Suppressor macrophage treated with lipopolysaccharide for 1 hour (primary cell): ENCODE measurements at regions not wholly inside any gene's neighbourhood (a gene's known extent, or its start where the extent isn't known, plus 50 kb on each side); places are given as distances from the start of the nearest gene placed in this dataset.

Source experiments
- DNase-seq, 3 donors: peaks; one replicate each; pipeline ENCODE4 v3.0.0-alpha.2; 2020 to 2022

DNA sequence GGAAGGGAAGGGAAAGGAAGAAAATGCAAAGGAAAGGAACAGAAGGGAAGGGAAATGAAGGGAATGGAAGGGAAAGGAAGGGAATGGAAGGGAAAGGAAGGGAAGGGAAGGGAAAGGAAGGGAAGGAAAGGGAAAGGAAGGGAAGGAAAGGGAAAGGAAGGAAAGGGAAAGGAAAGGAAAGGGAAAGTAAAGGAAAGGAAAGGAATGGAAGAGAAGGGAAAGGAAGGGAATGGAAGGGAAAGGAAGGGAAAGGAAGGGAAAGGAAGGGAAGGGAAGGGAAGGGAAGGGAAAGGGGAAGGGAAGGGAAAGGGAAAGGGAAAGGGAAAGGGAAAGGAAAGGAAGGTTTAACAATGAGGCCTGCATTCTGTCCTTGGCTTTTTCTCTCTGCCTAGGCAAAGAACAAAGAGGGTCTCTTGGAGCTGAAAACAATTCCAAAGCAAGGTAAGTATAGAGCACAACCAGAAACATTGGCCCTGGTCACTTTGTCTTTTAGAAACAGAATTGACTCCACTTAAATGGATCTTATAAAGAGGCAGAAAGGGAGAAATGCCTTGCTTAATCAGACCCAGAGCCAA lies 525.9 kb upstream of the TMPO start:
- DNase-seq, result no peak

DNA sequence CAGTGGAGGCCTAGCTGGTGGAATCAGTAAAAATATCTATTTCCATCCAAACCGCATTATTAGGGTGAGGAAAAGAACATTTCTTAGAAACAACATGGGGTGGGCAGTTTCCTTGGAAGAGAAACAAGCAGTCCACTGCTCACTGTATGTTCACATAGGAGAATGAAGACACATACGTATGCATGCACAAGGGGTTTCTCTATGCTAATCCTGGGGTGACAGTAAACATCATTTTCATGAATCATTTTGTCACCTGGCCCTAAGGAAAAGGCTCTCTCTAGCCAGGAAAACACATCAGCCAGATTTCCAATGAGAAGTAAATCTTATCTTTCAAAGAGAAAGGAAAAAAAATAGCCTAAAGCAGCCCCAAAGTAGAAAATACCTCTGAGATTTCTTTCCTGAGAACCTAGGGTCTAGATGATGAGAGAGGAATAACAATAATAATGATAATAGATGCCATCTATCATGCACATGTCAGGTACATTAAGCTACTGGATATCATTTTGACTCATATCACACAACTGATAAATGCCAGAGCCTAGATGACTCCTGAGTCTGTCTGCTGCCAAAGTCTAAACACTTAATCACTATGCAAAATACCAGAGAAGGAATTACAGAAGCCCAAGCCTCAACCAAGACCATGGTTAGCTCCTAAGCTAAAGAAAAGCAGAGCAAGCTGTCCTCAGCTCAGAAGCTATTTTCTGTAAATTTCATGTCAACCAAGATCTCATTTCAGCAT lies 520.5 kb upstream of the TMPO start:
- DNase-seq, result no peak

DNA sequence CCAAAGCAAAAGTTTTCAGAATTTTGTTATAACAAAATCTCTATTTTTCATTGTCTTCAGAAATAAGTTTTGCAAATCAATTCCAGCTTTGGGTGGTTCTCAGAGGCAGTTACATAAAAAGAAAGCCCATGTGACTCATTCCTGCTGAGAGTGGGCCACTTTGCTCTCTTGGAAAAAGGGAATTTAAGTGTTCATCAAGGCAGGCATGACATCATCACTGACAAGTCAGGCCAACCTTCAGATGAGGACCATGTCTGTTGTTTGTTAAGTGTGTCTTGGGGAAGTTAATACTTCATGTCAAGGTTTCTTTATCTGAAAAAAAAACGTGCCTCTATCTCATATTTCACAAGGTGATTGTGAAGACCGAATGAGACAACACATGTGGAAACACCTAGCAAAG lies 519.8 kb upstream of the TMPO start:
- DNase-seq, result no peak

DNA sequence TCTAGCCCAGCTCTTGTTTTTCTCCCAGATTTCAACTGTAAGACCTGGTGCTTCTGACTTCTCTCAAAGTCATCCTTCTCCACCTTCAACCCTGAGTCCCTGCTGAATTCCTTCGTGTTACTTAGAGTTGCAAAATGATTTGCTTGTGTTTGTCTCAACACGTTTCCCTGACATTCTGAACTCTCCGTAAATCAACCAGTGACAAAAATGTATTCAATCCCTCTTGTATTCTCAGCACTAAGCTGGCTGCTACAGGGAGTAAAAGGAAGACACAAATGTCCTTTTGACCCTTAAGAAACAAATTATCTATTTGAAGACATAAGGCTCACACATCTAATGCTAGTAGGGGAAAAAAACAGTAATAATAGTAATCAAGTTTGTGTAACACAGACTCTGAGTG lies 514.0 kb upstream of the TMPO start:
- DNase-seq, result no peak

DNA sequence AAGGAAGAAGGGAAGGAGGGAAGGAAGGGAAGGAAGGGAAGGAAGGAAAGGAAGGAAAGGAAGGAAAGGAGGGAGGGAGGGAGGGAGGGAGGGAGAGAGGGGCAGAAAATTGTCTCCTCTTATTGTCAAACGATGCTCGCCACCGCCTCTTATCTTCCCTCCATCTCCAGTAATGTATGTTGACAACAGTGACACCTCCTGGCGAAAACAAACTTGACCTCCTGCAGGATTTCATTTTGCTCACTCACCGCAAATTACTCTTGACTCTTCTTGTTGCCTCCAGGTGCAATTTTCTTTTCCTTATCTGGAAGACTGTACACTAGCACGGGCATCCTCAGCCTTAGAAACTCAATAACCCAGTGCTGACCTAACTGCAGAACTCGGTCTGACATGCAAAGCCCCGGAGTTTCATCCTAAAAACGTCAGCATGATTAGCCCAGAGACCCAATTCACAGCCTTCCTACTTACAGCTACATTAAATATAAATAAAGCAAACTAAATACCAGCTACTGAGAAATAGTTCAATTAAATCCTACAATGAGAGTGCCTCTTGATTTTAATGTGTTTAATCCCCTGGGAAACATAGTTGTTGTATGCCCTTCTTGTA lies 512.4 kb upstream of the TMPO start:
- peak in 2 of 3 donors; percentile 7 to 25 for DNase-seq

DNA sequence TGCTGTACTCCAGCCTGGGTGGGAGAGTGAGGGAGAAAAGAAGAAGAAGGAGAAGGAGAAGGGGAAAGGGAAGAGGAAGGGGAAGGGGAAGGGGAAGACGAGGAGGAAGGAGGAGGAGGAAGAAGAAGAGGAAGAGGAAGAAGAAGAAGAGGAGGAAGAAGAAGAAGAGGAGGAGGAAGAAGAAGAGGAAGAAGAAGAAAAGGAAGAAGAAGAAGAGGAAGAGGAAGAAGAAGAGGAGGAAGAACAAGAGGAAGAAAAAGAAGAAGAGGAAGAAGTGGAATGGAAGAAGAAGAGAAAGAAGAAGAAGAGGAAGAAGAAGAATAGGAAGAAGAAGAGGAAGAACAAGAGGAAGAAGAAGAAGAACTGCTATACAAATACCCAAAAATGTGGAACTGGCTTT lies 507.4 kb upstream of the TMPO start:
- no peak for DNase-seq

DNA sequence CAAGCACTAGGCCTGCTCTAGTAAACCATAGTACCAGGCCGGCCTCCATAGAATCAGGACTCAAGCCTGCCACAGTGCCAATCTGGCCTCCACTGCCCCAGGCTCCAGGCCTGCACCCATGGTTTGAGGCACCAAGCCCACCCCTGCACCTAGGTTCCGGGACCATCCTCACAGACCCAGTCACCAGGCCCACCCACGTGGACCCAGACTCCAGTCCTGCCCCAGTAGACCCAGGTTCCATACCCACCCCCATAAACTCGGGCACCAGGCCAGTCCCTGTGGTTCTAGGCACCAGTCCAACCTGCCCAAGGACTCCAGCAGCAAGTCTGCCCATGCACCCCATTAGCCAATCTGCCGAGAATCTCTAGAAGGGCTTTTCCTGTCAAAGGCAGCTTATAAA lies 501.8 kb upstream of the TMPO start:
- DNase-seq, result no peak

DNA sequence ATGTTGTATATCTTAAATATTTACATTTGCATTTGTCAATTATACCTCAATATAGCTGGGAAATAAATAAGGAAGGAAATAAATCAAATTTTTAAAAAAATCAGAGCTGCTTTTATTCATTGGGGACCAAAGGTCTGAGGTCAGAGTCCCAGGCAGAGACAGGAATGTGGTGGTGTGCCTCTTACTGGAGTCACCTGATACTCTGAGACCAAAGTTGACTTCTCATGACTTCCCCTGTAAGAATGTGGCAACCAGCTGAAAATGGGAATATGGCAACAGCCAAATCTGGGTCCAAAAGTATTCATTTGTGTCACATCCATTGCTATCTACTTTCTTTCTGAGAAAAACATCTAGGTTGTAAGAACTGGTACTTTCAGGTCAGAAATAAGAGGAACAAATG lies 496.6 kb upstream of the TMPO start:
- DNase-seq, result no peak

DNA sequence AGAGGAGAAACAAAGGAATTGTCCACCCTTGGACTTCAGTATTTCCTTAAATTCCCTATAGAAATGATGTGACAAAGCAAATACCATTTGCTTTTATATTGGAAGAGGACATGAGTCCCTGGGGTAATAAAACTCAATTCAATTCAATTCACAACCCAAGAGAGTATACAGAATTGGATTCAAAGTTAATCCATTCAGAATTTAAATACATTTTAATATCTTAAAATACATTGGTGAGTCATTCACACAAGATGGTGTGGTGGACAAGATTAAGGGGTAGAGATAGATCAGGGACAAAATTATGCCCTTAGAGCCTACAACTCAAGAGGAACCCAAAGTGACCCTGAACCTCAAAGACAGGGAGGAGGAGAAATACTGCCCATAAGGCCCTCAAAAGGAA lies 495.0 kb upstream of the TMPO start:
- DNase-seq, result no peak

DNA sequence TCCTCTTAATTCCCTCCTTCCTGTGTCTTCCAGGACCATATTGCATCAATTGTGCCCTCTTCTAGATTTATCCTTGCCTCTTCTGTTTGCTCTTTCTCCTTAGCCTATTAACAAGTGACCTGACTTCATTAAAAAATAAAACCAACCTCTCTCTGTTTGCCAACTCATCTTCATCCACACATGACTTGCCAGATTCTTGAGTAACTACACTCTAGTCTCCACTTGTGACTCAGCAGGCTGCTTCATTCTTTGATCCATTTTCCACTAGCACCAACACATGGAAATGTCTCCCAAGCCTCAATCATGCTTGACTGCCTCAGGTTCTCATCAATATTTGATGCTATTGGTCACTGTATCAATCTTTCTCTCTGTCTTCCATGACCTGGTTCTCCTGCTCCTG lies 492.4 kb upstream of the TMPO start:
- DNase-seq, result no peak

DNA sequence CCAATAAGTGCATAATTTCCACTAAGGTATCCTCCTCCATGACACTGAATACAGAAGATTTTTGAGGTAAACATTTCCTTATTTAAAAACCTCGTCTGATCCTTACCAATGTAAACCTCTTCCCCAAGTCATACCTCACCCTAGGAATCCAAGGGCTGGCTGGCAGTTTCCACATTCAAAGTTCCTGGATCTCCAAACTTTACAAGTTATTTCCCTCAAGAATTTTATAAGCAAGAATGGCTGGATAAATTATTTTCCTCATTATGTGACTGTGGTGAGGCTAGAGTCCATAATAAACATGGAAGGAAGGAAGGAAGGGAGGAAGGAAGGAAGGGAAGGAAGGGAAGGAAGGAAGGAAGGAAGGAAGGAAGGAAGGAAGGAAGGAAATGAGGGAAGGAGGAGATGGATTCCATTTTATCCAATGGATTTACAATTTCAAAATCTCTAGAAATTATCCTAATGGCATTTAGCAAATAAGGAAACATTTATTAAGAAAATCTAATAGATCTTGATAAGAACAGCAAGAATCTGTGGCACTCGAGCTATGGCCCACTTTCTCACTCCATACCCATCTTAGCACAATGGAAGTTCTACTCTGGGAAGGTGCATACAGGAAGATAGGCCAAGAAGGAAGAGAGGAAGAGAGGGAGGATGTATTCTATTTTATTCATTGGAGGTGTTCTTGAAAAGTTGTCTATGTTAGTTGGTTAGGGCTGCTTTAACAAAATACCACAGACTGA lies 477.8 kb upstream of the TMPO start:
- no peak for DNase-seq

DNA sequence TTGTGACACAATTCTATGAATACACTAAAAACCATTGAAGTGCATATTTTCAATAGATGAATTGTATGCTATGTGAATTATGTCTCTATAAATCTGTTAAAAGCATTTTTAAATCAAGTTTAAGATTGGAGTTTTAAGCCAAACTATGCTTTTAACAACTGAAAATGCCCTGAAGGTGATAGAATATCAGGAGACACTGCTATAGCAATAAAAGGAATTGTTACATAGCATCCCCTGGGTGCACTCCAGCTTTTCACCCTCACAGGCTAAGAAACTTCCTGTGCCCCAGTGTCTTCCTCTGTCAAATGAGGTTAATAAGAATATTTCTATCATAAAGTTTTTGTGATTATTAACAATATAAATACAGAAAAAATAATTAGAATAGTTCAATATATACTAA lies 472.7 kb upstream of the TMPO start:
- DNase-seq, result no peak

DNA sequence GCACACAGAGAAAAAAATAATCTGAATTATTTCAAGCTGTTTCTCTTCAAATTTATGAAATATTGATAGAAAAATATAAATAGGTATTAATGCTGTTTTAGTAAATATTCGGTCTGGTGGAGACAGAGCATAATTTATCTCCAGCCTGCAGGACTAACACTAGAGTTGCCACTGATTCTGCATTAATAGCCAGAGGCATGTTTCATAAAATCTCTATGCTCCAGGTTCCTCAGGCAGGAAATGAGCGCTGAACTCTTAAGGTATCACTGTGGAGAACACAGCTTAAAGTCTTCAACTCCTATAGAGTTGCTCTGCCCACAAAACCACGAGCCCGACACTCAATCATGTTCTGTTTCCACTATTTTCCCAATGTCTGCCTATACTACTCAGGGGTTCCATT lies 470.0 kb upstream of the TMPO start:
- no peak for DNase-seq

DNA sequence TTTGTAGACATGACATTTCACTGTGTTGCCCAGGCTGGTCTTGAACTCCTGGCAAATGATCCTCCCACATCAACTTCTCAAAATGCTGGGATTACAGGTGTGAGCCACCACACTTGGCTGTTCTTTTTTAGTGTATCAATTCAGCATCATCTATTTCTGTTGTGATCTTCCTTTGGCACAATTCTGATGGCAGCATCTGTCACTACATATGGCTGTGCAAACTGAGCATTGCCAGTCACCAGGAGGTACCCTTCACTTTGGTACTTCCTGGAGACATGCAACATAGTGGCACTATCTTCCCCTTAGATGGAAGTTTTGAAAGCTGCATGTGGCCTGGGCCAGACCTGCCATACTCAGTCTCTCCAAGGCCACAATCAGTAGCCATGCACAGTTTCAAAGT lies 467.1 kb upstream of the TMPO start:
- DNase-seq, result no peak

DNA sequence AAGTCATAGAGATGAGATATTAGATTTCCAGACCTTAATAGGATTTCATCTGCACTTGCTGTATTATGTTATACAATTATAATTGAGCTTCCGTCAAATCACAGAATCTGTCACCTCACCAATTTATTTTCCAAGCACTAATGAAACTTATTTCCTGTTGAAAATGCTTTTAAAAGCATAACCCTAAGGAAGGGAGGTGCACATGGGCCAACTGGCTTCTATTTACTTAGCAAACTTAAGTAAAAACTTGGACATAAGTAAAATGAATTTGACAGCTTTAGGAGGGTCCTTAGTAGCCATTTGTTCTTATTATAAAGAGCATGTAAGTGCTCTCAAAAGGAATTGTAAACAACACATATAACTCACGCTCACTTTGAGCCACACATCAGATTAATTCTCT lies 462.2 kb upstream of the TMPO start:
- DNase-seq, result no peak

DNA sequence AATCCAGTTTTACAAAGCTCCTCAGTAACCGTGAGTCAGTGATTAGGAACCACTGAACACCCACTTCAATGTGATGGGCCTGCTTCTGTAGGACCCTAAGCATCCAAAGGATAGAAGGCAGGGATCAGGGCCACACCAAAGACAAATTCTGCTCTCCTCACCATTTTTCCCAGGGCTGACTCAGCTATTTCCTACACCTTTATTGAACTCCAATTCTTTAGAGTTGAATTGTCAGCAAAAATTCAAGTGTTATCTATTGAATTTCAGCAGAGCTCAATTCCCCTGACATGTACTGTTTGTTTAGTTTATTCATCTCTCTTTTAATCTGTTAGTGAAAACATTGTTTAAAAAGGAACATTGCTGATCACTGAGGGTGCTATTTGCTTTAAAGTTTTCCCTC lies 457.7 kb upstream of the TMPO start:
- no peak for DNase-seq

DNA sequence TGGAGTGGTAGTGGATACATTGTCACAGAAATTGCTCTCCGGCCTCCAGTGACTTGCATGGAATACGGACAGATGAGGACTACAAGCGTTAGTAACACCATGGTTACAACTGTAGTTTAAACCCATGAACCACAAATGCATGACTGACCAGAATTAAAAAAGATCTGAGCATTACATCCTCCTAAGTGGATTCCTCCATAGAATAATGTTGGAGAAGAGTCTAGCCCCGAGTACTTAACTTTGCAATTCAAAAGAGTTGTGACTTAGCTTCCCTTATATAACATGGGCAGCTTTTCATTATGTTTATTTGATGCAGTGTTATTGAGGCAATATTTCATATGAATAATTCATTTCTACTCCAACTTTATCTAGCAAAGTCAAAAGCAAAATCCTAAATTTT lies 457.2 kb upstream of the TMPO start:
- no peak for DNase-seq

DNA sequence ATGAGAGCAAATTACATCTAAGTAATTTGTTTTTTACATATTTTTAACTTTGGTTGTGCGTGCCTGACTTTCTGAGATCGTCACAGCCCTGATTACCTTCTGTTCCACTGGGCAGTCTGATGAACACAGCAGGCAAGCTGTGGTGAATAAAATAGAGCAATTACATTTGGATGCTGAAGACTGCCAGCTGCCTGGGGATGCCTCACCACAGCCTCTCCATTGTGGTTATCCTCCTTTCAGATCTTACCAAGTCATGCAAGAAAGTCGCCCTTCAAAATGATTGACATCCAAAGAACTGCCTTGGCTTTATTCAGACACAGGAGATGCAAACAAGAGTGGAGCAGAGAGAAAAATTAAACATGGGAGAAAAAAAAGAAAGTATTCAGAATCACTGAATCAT lies 456.6 kb upstream of the TMPO start:
- no peak for DNase-seq

DNA sequence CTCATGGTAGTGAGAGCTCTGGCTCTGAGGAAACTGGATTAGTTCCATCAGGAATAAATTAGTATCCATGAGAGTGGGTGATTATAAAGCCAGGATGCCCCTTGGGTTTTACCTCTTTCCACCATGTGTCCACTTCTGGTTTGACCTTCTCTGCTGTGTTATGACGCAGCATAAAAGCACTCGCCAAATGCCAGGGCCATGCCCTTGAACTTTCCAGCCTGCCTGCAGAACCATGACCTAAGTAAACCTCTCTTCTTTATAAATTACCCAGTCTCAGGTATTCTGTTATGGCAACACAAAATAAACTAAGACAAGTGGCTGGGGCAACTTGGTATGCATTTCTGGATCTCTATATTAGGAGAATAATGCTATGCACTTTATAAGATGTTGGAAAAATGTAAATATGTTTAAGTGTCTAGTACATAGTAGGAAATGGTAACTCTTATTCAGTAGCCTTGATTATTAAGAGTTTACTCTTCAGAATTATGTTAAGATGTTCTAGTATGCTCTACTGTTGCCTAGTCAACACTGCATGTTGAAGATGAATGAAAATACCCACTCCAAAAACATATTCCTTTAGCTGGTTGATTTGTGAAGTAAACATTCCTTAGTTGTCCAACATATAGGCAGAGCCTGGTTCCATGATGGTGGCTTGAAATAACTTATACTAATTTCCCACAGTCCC lies 455.6 kb upstream of the TMPO start:
- no peak for DNase-seq

DNA sequence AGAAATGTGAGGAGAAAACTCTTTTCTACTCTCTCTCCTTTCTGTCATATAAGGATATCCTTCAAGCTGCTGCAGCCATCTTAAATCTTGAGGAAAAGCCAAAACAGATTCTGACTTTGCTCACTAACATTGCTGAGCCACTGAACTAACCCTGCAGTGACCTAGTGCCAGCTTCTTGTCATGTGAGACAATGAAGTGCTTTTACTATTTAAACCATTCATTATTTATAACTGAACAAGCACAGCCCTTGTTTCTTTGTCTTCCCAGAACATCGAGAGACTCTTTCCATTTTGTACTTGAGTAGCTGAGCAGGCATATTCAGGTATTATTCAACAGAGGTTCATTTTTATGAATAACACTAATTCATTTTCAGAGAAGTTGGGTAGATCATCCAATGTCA lies 455.0 kb upstream of the TMPO start:
- DNase-seq, result no peak

DNA sequence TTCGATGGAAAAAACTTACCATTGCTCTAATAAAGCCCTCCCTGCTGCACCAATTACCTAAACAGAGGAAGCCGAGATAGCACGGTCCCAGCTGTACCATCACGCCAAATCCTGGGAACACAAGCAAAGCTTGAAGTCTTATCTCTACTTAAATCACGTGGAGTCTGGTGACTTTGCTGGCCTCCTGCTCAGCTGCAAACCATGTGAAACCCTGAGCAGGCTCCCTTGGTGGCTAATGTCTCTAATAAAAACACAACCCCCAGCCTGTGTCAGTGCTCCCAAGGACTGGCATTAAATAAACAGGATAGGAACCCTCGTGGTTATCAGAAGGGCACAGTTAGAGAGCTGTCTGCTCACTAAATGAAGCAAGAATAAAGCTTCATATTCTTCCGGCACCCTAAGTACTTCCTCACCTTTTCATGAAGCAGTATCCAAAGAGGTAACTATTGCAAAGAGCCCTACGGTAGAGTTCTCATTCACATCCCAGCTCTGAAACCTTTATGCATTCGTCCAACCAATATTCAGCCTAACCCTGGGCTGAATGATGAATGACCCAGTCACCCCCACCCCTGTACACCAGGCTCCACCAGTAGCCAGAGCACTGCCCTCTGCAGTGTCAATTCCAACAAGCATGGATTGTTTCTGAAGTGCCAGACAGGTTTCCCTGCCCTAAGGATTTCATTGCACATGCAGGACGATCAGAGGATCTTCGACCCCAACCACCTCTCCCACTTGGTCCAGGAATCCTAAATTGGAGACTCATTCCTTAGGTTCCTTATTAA lies 452.7 kb upstream of the TMPO start:
- DNase-seq, result no peak

DNA sequence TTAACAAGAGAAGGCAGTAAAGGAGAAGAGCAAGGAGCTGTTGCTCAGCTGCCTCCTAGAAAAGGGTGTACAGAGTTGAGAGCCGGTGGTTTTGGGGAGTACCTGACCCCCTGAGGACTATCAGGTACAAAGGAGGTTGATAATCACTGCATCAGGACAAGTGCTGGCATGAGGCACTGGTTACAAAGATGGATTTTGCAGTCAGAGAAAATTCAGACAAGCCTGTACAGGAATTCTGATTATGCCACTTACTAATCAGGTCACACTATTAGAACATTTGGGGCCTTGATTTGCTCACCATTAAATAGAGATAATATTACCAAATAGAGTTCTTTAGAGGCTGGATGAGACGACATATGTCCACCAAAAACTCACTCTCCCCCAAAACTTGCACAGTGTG lies 450.9 kb upstream of the TMPO start:
- DNase-seq, result no peak

DNA sequence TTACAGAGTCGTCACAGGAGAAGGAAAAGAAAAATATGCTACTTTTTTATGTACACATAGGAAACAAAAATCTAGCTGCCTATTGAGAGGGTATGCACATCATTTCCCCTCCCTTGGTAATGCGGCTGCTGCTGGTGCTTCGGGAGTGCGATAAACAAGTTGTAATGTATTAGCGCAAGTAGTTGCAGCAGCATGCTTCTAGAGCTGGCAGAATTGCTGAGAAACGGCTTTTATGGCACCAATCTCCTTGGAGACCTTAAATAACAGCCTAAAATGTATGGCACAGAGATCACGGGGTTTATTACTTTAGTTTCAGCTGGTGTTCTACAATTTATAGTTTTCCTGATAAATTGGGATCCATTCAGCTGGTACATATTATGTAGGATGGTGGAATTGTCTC lies 447.6 kb upstream of the TMPO start:
- DNase-seq, result no peak
